WTC11 (cell line): ENCODE measurements at regions not wholly inside any gene's neighbourhood (a gene's known extent, or its start where the extent isn't known, plus 50 kb on each side); places are given as distances from the start of the nearest gene placed in this dataset.

Experiments
- ATAC-seq: fragments of 200-7000 bp; cut with Tn5 transposase; 2 replicates; pipeline ENCODE4 v1.10.0; 2021; ENCODE audit warnings: mild to moderate bottlenecking, moderate library complexity
- CTCF ChIA-PET: fragments of 300-600 bp; sonication (Branson Sonifier 250); formaldehyde crosslinking; loops from one replicate; lab custom pipeline; 2021; ENCODE audit warnings: antibody characterized with exemption; lab: Charles Lee
- POLR2A ChIA-PET: fragments of 350-600 bp; sonication (Branson Sonifier 250); formaldehyde crosslinking; loops from one replicate; lab custom pipeline; 2021; ENCODE audit warnings: antibody characterized with exemption; lab: Charles Lee
- DNase-seq: peaks from one replicate; pipeline ENCODE4 v3.0.0; 2021; ENCODE audit warnings: low spot score
- H3K27ac Mint-ChIP-seq: 2 replicates; pipeline ENCODE4 v1.8.0; 2021; ENCODE audit warnings: mixed read lengths
- H3K27me3 Mint-ChIP-seq: 2 replicates; pipeline ENCODE4 v1.8.0; 2021; ENCODE audit warnings: low read depth, mild to moderate bottlenecking, moderate library complexity, mixed read lengths
- H3K36me3 Mint-ChIP-seq: 2 replicates; pipeline ENCODE4 v1.8.0; 2021; ENCODE audit warnings: mixed read lengths
- H3K4me1 Mint-ChIP-seq: 2 replicates; pipeline ENCODE4 v1.8.0; 2022; ENCODE audit warnings: mixed read lengths
- H3K4me3 Mint-ChIP-seq: 2 replicates; pipeline ENCODE4 v1.8.0; 2021; ENCODE audit warnings: mild to moderate bottlenecking, moderate library complexity, mixed read lengths
- H3K9me3 Mint-ChIP-seq: 2 replicates; pipeline ENCODE4 v1.8.0; 2021; ENCODE audit warnings: mixed read lengths
- ATF1 ChIP-seq: sonication (generic); formaldehyde crosslinking; IDR thresholded peaks from 2 replicates; pipeline ENCODE4 v1.8.1; 2023; ENCODE audit warnings: mild to moderate bottlenecking, moderate library complexity, missing genetic modification reagents
- CREM ChIP-seq: sonication (generic); formaldehyde crosslinking; IDR thresholded peaks from 2 replicates; pipeline ENCODE4 v1.8.1; 2022; ENCODE audit warnings: mild to moderate bottlenecking, missing genetic modification reagents, moderate library complexity
- IRF1 ChIP-seq: sonication (generic); formaldehyde crosslinking; IDR thresholded peaks from 2 replicates; pipeline ENCODE4 v1.8.0; 2023; ENCODE audit warnings: missing genetic modification reagents
- IRF2 ChIP-seq: sonication (generic); formaldehyde crosslinking; IDR thresholded peaks from 2 replicates; pipeline ENCODE4 v1.8.0; 2022; ENCODE audit warnings: low read depth, missing genetic modification reagents, borderline replicate concordance
- KAT7 ChIP-seq: sonication (generic); formaldehyde crosslinking; IDR thresholded peaks from 2 replicates; pipeline ENCODE4 v1.8.1; 2023; ENCODE audit warnings: missing genetic modification reagents, mild to moderate bottlenecking, borderline replicate concordance
- MXD4 ChIP-seq: fragments of 250-450 bp; sonication (Bioruptor Pico); IDR thresholded peaks from 2 replicates; pipeline ENCODE4 v1.8.0; 2021; ENCODE audit warnings: mild to moderate bottlenecking, moderate library complexity, borderline replicate concordance
- NFATC4 ChIP-seq: fragments of 250-450 bp; sonication (Bioruptor Pico); IDR thresholded peaks from 2 replicates; pipeline ENCODE4 v1.9.0; 2021; ENCODE audit warnings: mild to moderate bottlenecking
- OVOL2 ChIP-seq: fragments of 250-450 bp; sonication (Bioruptor Pico); IDR thresholded peaks from 2 replicates; pipeline ENCODE4 v1.9.0; 2021; ENCODE audit warnings: mild to moderate bottlenecking, borderline replicate concordance
- PRDM15 ChIP-seq: sonication (generic); formaldehyde crosslinking; IDR thresholded peaks from 2 replicates; pipeline ENCODE4 v1.8.0; 2022; ENCODE audit warnings: missing genetic modification reagents
- RELA ChIP-seq: sonication (generic); formaldehyde crosslinking; IDR thresholded peaks from 2 replicates; pipeline ENCODE4 v1.8.1; 2022; ENCODE audit warnings: missing genetic modification reagents, mild to moderate bottlenecking, borderline replicate concordance
- SP1 ChIP-seq: sonication (generic); formaldehyde crosslinking; conservative IDR thresholded peaks from 2 replicates; pipeline ENCODE4 v1.8.1; 2022; ENCODE audit warnings: missing genetic modification reagents
- TEAD1 ChIP-seq: sonication (generic); formaldehyde crosslinking; IDR thresholded peaks from 2 replicates; pipeline ENCODE4 v1.8.0; 2022; ENCODE audit warnings: mild to moderate bottlenecking, missing genetic modification reagents
- ZMAT4 ChIP-seq: fragments of 250-450 bp; sonication (Bioruptor Pico); IDR thresholded peaks from 2 replicates; pipeline ENCODE4 v1.9.0; 2021; ENCODE audit warnings: mild to moderate bottlenecking
- ZNF219 ChIP-seq: sonication (generic); formaldehyde crosslinking; IDR thresholded peaks from 2 replicates; pipeline ENCODE4 v1.8.0; 2023; ENCODE audit warnings: missing genetic modification reagents, mild to moderate bottlenecking, borderline replicate concordance
- ZNF317 ChIP-seq: sonication (generic); formaldehyde crosslinking; IDR thresholded peaks from 2 replicates; pipeline ENCODE4 v1.8.1; 2023; ENCODE audit warnings: low read depth, mild to moderate bottlenecking, moderate library complexity, missing genetic modification reagents, borderline replicate concordance
- ZSCAN18 ChIP-seq: fragments of 250-450 bp; sonication (Bioruptor Pico); IDR thresholded peaks from 2 replicates; pipeline ENCODE4 v2.1.2; 2022; ENCODE audit warnings: mild to moderate bottlenecking, moderate library complexity
- TF ChIP-seq, protein P1 (sequence below): fragments of 250-450 bp; sonication (Bioruptor Pico); IDR thresholded peaks from 2 replicates; pipeline ENCODE4 v1.8.0; 2021; ENCODE audit warnings: mild to moderate bottlenecking
- TF ChIP-seq, protein P2 (sequence below): sonication (generic); formaldehyde crosslinking; IDR thresholded peaks from 2 replicates; pipeline ENCODE4 v1.8.1; 2023; ENCODE audit warnings: mild to moderate bottlenecking, missing genetic modification reagents, moderate library complexity
- TF ChIP-seq, protein P3 (sequence below): sonication (generic); formaldehyde crosslinking; IDR thresholded peaks from 2 replicates; pipeline ENCODE4 v1.8.1; 2023; ENCODE audit warnings: mild to moderate bottlenecking, missing genetic modification reagents, moderate library complexity
- TF ChIP-seq, protein P4 (sequence below): sonication (generic); formaldehyde crosslinking; IDR thresholded peaks from 2 replicates; pipeline ENCODE4 v1.8.0; 2023; ENCODE audit warnings: missing genetic modification reagents, mild to moderate bottlenecking, borderline replicate concordance
- TF ChIP-seq, protein P5 (sequence below): fragments of 200-600 bp; IDR thresholded peaks from 2 replicates; pipeline ENCODE4 v1.8.0; 2022; ENCODE audit warnings: antibody characterized with exemption

DNA sequence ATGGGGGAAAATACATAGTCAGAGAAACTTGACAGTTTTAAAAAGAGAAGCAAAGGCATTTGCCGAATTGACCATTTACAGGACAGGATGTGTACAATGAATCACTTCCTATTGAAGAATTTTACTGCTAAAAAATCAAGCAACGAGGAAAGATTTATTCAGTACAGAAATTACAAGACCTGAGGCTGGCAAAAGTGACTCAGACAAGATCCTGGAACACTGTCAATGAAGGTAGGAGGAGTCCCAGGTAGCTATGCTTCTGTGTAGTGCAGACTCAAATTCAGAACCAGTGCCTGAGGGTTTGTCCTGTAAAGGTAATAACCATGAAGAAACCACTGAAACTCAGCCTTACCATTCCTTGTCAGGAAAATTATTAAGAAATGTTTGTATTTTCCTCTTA, 120.9 kb downstream of the ZMAT3 start:
- TF ChIP-seq ZNF317 (CRISPR knock-in tag), result no peak
- TF ChIP-seq, protein P1, sequence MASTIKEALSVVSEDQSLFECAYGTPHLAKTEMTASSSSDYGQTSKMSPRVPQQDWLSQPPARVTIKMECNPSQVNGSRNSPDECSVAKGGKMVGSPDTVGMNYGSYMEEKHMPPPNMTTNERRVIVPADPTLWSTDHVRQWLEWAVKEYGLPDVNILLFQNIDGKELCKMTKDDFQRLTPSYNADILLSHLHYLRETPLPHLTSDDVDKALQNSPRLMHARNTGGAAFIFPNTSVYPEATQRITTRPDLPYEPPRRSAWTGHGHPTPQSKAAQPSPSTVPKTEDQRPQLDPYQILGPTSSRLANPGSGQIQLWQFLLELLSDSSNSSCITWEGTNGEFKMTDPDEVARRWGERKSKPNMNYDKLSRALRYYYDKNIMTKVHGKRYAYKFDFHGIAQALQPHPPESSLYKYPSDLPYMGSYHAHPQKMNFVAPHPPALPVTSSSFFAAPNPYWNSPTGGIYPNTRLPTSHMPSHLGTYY (CRISPR knock-in tag), result no peak
- TF ChIP-seq, protein P2, sequence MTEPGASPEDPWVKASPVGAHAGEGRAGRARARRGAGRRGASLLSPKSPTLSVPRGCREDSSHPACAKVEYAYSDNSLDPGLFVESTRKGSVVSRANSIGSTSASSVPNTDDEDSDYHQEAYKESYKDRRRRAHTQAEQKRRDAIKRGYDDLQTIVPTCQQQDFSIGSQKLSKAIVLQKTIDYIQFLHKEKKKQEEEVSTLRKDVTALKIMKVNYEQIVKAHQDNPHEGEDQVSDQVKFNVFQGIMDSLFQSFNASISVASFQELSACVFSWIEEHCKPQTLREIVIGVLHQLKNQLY (CRISPR knock-in tag), result no peak
- no peak for TF ChIP-seq SP1 (CRISPR knock-in tag)
- no peak for TF ChIP-seq NFATC4
- no peak for TF ChIP-seq TEAD1 (CRISPR knock-in tag)
- TF ChIP-seq PRDM15 (CRISPR knock-in tag), result no peak
- no peak for TF ChIP-seq MXD4
- TF ChIP-seq KAT7 (CRISPR knock-in tag), result no peak
- TF ChIP-seq IRF2 (CRISPR knock-in tag), result no peak
- TF ChIP-seq RELA, result no peak
- no peak for TF ChIP-seq IRF1 (CRISPR knock-in tag)
- no peak for TF ChIP-seq ZMAT4 (CRISPR knock-in tag)
- no peak for TF ChIP-seq CREM
- no peak for TF ChIP-seq ZSCAN18 (CRISPR knock-in tag)
- TF ChIP-seq ATF1, result no peak
- no peaks in the 10 kb centered on the region for H3K4me1 Mint-ChIP-seq
- H3K9me3 Mint-ChIP-seq, result peaks cover 17% of the 10 kb centered on the region
- H3K36me3 Mint-ChIP-seq, result peaks cover 4% of the 10 kb centered on the region; the same call in 1 of the 2 replicates
- ChIA-PET POLR2A (no interaction called here), CTCF (no interaction called here)
- no peak overlapping the region for H3K4me3 Mint-ChIP-seq
- DNase-seq, result no peak
- no peaks in the 10 kb centered on the region for H3K27me3 Mint-ChIP-seq
- no peak for ATAC-seq
- no peak overlapping the region for H3K27ac Mint-ChIP-seq

DNA sequence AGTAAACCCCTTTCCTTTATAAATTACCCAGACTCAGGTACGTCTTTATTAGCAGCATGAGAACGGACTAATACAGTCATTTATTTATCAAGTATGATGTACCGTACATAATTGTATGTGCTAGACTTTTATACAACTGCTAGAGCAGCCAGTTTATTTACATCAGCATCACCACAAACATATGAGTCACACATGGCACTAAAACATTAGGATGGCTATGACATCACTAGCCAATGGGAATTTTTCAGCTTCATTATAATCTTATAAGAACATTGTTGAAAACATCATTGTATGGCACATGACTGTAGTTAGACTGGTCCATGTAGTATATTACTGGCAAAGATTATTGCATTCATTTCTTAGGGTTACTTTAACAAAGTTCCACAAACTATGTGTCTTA, 121.7 kb downstream of the ZMAT3 start:
- Mint-ChIP-seq H3K9me3 (peaks cover 22% of the 10 kb centered on the region), H3K27me3 (no peaks in the 10 kb centered on the region), H3K4me3 (no peak overlapping the region), H3K4me1 (no peaks in the 10 kb centered on the region), H3K36me3 (peaks cover 4% of the 10 kb centered on the region; the same call in 1 of the 2 replicates), H3K27ac (no peak overlapping the region)
- ATAC-seq (no peak), DNase-seq (no peak)
- ChIA-PET POLR2A (no interaction called here), CTCF (no interaction called here)
- TF ChIP-seq, protein P3, sequence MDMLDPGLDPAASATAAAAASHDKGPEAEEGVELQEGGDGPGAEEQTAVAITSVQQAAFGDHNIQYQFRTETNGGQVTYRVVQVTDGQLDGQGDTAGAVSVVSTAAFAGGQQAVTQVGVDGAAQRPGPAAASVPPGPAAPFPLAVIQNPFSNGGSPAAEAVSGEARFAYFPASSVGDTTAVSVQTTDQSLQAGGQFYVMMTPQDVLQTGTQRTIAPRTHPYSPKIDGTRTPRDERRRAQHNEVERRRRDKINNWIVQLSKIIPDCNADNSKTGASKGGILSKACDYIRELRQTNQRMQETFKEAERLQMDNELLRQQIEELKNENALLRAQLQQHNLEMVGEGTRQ (CRISPR knock-in tag), result no peak
- no peak for TF ChIP-seq ZNF219 (CRISPR knock-in tag)
- TF ChIP-seq, protein P4, sequence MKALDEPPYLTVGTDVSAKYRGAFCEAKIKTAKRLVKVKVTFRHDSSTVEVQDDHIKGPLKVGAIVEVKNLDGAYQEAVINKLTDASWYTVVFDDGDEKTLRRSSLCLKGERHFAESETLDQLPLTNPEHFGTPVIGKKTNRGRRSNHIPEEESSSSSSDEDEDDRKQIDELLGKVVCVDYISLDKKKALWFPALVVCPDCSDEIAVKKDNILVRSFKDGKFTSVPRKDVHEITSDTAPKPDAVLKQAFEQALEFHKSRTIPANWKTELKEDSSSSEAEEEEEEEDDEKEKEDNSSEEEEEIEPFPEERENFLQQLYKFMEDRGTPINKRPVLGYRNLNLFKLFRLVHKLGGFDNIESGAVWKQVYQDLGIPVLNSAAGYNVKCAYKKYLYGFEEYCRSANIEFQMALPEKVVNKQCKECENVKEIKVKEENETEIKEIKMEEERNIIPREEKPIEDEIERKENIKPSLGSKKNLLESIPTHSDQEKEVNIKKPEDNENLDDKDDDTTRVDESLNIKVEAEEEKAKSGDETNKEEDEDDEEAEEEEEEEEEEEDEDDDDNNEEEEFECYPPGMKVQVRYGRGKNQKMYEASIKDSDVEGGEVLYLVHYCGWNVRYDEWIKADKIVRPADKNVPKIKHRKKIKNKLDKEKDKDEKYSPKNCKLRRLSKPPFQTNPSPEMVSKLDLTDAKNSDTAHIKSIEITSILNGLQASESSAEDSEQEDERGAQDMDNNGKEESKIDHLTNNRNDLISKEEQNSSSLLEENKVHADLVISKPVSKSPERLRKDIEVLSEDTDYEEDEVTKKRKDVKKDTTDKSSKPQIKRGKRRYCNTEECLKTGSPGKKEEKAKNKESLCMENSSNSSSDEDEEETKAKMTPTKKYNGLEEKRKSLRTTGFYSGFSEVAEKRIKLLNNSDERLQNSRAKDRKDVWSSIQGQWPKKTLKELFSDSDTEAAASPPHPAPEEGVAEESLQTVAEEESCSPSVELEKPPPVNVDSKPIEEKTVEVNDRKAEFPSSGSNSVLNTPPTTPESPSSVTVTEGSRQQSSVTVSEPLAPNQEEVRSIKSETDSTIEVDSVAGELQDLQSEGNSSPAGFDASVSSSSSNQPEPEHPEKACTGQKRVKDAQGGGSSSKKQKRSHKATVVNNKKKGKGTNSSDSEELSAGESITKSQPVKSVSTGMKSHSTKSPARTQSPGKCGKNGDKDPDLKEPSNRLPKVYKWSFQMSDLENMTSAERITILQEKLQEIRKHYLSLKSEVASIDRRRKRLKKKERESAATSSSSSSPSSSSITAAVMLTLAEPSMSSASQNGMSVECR (CRISPR knock-in tag), result no peak
- TF ChIP-seq OVOL2, result no peak
- TF ChIP-seq, protein P5, sequence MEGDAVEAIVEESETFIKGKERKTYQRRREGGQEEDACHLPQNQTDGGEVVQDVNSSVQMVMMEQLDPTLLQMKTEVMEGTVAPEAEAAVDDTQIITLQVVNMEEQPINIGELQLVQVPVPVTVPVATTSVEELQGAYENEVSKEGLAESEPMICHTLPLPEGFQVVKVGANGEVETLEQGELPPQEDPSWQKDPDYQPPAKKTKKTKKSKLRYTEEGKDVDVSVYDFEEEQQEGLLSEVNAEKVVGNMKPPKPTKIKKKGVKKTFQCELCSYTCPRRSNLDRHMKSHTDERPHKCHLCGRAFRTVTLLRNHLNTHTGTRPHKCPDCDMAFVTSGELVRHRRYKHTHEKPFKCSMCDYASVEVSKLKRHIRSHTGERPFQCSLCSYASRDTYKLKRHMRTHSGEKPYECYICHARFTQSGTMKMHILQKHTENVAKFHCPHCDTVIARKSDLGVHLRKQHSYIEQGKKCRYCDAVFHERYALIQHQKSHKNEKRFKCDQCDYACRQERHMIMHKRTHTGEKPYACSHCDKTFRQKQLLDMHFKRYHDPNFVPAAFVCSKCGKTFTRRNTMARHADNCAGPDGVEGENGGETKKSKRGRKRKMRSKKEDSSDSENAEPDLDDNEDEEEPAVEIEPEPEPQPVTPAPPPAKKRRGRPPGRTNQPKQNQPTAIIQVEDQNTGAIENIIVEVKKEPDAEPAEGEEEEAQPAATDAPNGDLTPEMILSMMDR, result no peak
